OCI-LY1 (cell line): ENCODE measurements at regions not wholly inside any gene's neighbourhood (a gene's known extent, or its start where the extent isn't known, plus 50 kb on each side); places are given as distances from the start of the nearest gene placed in this dataset.

ENCODE experiments used
- H2AFZ ChIP-seq: fragments of 200-600 bp; sonication (generic), shearing (Covaris generic); 2 replicates; pipeline ENCODE4 v1.6.0; 2014; ENCODE audit warnings: antibody characterized with exemption, mild to moderate bottlenecking, low read length
- H3F3A ChIP-seq: fragments of 200-600 bp; sonication (generic), shearing (Covaris generic); 2 replicates; pipeline ENCODE4 v1.6.0; 2014; ENCODE audit warnings: mild to moderate bottlenecking, antibody characterized with exemption, low read length, moderate library complexity; ENCODE audit not compliant: insufficient read depth
- H3K27ac ChIP-seq: fragments of 200-600 bp; sonication (generic); 2 replicates; pipeline ENCODE4 v1.5.1; 2014; ENCODE audit warnings: low read length, mixed run types, mild to moderate bottlenecking, low read depth; ENCODE audit not compliant: poor library complexity, severe bottlenecking
- H3K27me3 ChIP-seq: fragments of 200-600 bp; sonication (generic); 2 replicates; pipeline ENCODE4 v1.6.0; 2014; ENCODE audit warnings: antibody characterized with exemption, mild to moderate bottlenecking, low read length, moderate library complexity; ENCODE audit not compliant: insufficient read depth
- H3K36me3 ChIP-seq: fragments of 200-600 bp; sonication (generic); 2 replicates; pipeline ENCODE4 v1.6.1; 2014; ENCODE audit warnings: mild to moderate bottlenecking, antibody characterized with exemption, low read length, moderate library complexity, mixed read lengths; ENCODE audit not compliant: insufficient read depth
- H3K4me1 ChIP-seq: fragments of 200-600 bp; sonication (generic); 2 replicates; pipeline ENCODE4 v1.5.1; 2014; ENCODE audit warnings: mild to moderate bottlenecking, low read length, moderate library complexity; ENCODE audit not compliant: insufficient read depth, severe bottlenecking
- H3K4me2 ChIP-seq: fragments of 200-600 bp; sonication (generic), shearing (Covaris generic); 2 replicates; pipeline ENCODE4 v1.6.1; 2014; ENCODE audit warnings: low read length
- H3K4me3 ChIP-seq: fragments of 200-600 bp; sonication (generic); 2 replicates; pipeline ENCODE4 v1.5.1; 2014; ENCODE audit warnings: low read length, low read depth, mild to moderate bottlenecking, mixed read lengths; ENCODE audit not compliant: poor library complexity, severe bottlenecking
- H3K79me2 ChIP-seq: fragments of 200-600 bp; shearing (Covaris generic); 2 replicates; pipeline ENCODE4 v1.6.1; 2016; ENCODE audit warnings: mixed run types, low read length, mixed read lengths; ENCODE audit not compliant: insufficient read depth
- H3K9ac ChIP-seq: fragments of 200-600 bp; sonication (generic), shearing (Covaris generic); 2 replicates; pipeline ENCODE4 v1.6.1; 2014; ENCODE audit warnings: mild to moderate bottlenecking, low read length, mixed read lengths
- H3K9me2 ChIP-seq: fragments of 200-600 bp; sonication (generic), shearing (Covaris generic); 2 replicates; pipeline ENCODE4 v1.6.1; 2014; ENCODE audit warnings: low read depth, mild to moderate bottlenecking, low read length, mixed read lengths
- H3K9me3 ChIP-seq: fragments of 200-600 bp; shearing (Covaris generic); 2 replicates; pipeline ENCODE4 v1.6.1; 2014; ENCODE audit warnings: low read length, mixed read lengths
- H4K20me1 ChIP-seq: fragments of 200-600 bp; sonication (generic), shearing (Covaris generic); 2 replicates; pipeline ENCODE4 v1.6.0; 2016; ENCODE audit warnings: mild to moderate bottlenecking, low read length; ENCODE audit not compliant: insufficient read depth
- CTCF ChIP-seq: fragments of 200-600 bp; sonication (generic), shearing (Covaris generic); IDR thresholded peaks from 2 replicates; pipeline ENCODE4 v1.5.1; 2017; ENCODE audit warnings: mild to moderate bottlenecking, antibody characterized with exemption, low read length, moderate library complexity, mixed read lengths
- EZH2 ChIP-seq: fragments of 200-600 bp; sonication (generic), shearing (Covaris generic); IDR thresholded peaks from 2 replicates; pipeline ENCODE4 v1.8.0; 2017; ENCODE audit warnings: borderline replicate concordance, mixed run types, mild to moderate bottlenecking, antibody characterized with exemption, low read length, moderate library complexity, mixed read lengths

- Histone ChIP-seq H3K27ac (no peak overlapping the region), H3K36me3 (no peaks in the 10 kb centered on the region), H3K4me3 (no peak overlapping the region), H3K4me2 (no peak overlapping the region), H3K9me2 (no peaks in the 10 kb centered on the region), H3K9me3 (no peaks in the 10 kb centered on the region), H3K9ac (no peak overlapping the region), H3K4me1 (no peaks in the 10 kb centered on the region), H4K20me1 (no peaks in the 10 kb centered on the region), H2AFZ (no peak overlapping the region), H3K79me2 (no peaks in the 10 kb centered on the region), H3F3A (no peaks in the 10 kb centered on the region), H3K27me3 (no peaks in the 10 kb centered on the region; the same call in 1 of the 2 replicates)
- no peak for TF ChIP-seq EZH2
- no peak for TF ChIP-seq CTCF
Measured at GRCh38 chr4:153045111-153045982, 109.2 kb downstream of the FHDC1 start.

GRCh38 chr4:153058671-153059060 lies 122.5 kb downstream of the FHDC1 start:
- Histone ChIP-seq H3K27me3 (no peaks in the 10 kb centered on the region; the same call in 1 of the 2 replicates), H3K9ac (no peak overlapping the region)
- TF ChIP-seq CTCF (no peak), EZH2 (no peak)

GRCh38 chr4:153060196-153060595 lies 124.1 kb downstream of the FHDC1 start:
- Histone ChIP-seq H3K9me2 (no peaks in the 10 kb centered on the region), H2AFZ (no peak overlapping the region), H3K4me2 (no peak overlapping the region), H3K4me1 (no peaks in the 10 kb centered on the region), H3K4me3 (no peak overlapping the region), H3K79me2 (no peaks in the 10 kb centered on the region), H4K20me1 (no peaks in the 10 kb centered on the region), H3K27me3 (no peaks in the 10 kb centered on the region; the same call in 1 of the 2 replicates), H3K27ac (no peak overlapping the region), H3K9me3 (no peaks in the 10 kb centered on the region), H3K36me3 (no peaks in the 10 kb centered on the region), H3F3A (no peaks in the 10 kb centered on the region), H3K9ac (no peak overlapping the region)
- TF ChIP-seq EZH2 = no peak
- TF ChIP-seq CTCF = no peak

More at GRCh38 chr4:153058671-153059060, 122.5 kb downstream of the FHDC1 start:
- Histone ChIP-seq H3K9me3 (no peaks in the 10 kb centered on the region), H3K4me2 (no peak overlapping the region), H3F3A (no peaks in the 10 kb centered on the region), H3K27ac (no peak overlapping the region), H2AFZ (no peak overlapping the region), H3K36me3 (no peaks in the 10 kb centered on the region), H3K4me3 (no peak overlapping the region), H3K9me2 (no peaks in the 10 kb centered on the region), H4K20me1 (no peaks in the 10 kb centered on the region), H3K4me1 (no peaks in the 10 kb centered on the region), H3K79me2 (no peaks in the 10 kb centered on the region)
